ENCODE measurements at regions not wholly inside any gene's neighbourhood (a gene's known extent, or its start where the extent isn't known, plus 50 kb on each side); places are given as distances from the start of the nearest gene placed in this dataset.

DNA sequence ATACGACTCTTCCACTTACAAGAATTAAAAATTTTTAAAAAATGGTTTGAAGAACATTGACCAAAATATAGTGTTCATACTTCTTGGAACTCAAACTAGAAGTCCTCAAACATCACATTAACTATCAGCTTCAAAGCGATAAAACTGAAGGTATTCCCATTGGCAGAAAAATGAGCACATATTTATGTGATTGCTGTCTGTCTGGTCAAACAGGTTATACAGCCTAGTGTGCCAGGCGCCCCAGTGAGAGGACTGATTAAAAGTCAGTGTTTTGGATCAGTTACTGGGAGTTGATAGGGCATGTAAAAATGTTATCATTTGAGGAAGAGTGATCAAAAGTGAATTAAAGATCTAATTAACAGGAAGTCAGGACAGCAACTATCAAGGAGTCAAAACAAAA is 738.8 kb downstream of the HDGFL1 start:
- H3K4me1 ChIP-seq (ENCODE audit: control insufficient read depth, insufficient read depth, low read length): no peaks in the 10 kb centered on the region
- dilution Hi-C loops (cut with HindIII; ENCODE audit: low sequenced_read_pairs, unreplicated experiment) (no loop called here), in situ Hi-C loops (cut with MboI; ENCODE audit: low sequenced_read_pairs) (no loop called here), intact Hi-C loops (cut with micrococcal nuclease) (no loop called here)
- H4K20me1 ChIP-seq (ENCODE audit: insufficient read depth, low read length): no peaks in the 10 kb centered on the region
- H3K79me1 ChIP-seq (ENCODE audit: low read depth in 1 of 2, low read length in 2 of 2): no peaks in the 10 kb centered on the region
- no peak overlapping the region for H2AK5ac ChIP-seq (ENCODE audit: low read depth, low read length)
- no peak overlapping the region for H3K4me2 ChIP-seq (ENCODE audit: low read depth, low read length)
- H3K36me3 ChIP-seq (ENCODE audit: control insufficient read depth, insufficient read depth, low read length): no peaks in the 10 kb centered on the region
- H4K91ac ChIP-seq (ENCODE audit: insufficient read depth, low read depth, low read length): no peak overlapping the region
- H3K27ac ChIP-seq (ENCODE audit: insufficient read depth, low read length): no peak overlapping the region
- no peak overlapping the region for H3K9ac ChIP-seq (ENCODE audit: low read depth, low read length)
- H2BK20ac ChIP-seq (ENCODE audit: low read depth, low read length): no peak overlapping the region
- H3K23ac ChIP-seq (ENCODE audit: low read depth, low read length): no peak overlapping the region
- no peak overlapping the region for H3K14ac ChIP-seq (replicated peaks; ENCODE audit: low read depth, low read length)
- no peak overlapping the region for H3K18ac ChIP-seq (ENCODE audit: low read depth, low read length)
- ATAC-seq (ENCODE audit: low read depth) (no peak), DNase-seq (no peak)
- H3K27me3 ChIP-seq (ENCODE audit: control insufficient read depth, insufficient read depth, low read length): no peaks in the 10 kb centered on the region
- no peak overlapping the region for H3K56ac ChIP-seq (ENCODE audit: extremely low read depth, insufficient read depth, low read length)
- CTCF ChIA-PET: no interaction called here
- WGBS, 2 experiments (ENCODE audit: extremely low coverage in 2 of 2, insufficient read length in 1 of 2): 80% methylated on average over 1 of the region's 3 CpGs; no CpG with 5 or more reads in 1 of the 2 experiments
- H2BK15ac ChIP-seq (ENCODE audit: low read depth, low read length): no peak overlapping the region
- no peaks in the 10 kb centered on the region for H3K9me1 ChIP-seq (ENCODE audit: insufficient read depth, low read length)
- POLR2A ChIA-PET (ENCODE audit: unreplicated experiment): no interaction called here
- no peak overlapping the region for H4K5ac ChIP-seq (ENCODE audit: low read depth, low read length)
- H2AFZ ChIP-seq (replicated peaks; ENCODE audit: low read length, poor library complexity): no peak overlapping the region
- H2AK9ac ChIP-seq (replicated peaks; ENCODE audit: low read depth, low read length, poor library complexity): no peak overlapping the region
- no peak overlapping the region for H2BK120ac ChIP-seq (ENCODE audit: low read depth, low read length)
- BruUV-seq (replicated peaks): no TSS peak
- no peak overlapping the region for H4K8ac ChIP-seq (ENCODE audit: low read depth in 2 of 2, low read length in 2 of 2)
- no peak overlapping the region for H3K4me3 ChIP-seq (ENCODE audit: insufficient read depth, low read depth, low read length)
- H3K4ac ChIP-seq (ENCODE audit: low read depth, low read length): no peak overlapping the region
- no peaks in the 10 kb centered on the region for H3K9me3 ChIP-seq (ENCODE audit: control insufficient read depth, insufficient read depth, low read length)
- no peak overlapping the region for H2BK5ac ChIP-seq (ENCODE audit: low read depth, low read length, poor library complexity, severe bottlenecking)
- no peak for TF ChIP-seq MXI1 (IDR thresholded peaks at IDR 0.05; ENCODE audit: borderline replicate concordance, low read depth, low read length)
- TF ChIP-seq ELK1 (IDR thresholded peaks at IDR 0.05; ENCODE audit: borderline replicate concordance, low read depth, low read length): no peak
- no peak for TF ChIP-seq SMC3 (IDR thresholded peaks at IDR 0.05; ENCODE audit: low read depth, low read length)
- no peak for TF ChIP-seq RAD21 (IDR thresholded peaks at IDR 0.05; ENCODE audit: low read length)
- no peak for TF ChIP-seq BHLHE40 (IDR thresholded peaks at IDR 0.05; ENCODE audit: low read depth, low read length)
- no peak for TF ChIP-seq MAZ (IDR thresholded peaks at IDR 0.05; ENCODE audit: borderline replicate concordance, low read depth, low read length)
- no peak for TF ChIP-seq CTCF (conservative IDR thresholded peaks at IDR 0.05; ENCODE audit: low read depth, low read length)
- no peak for TF ChIP-seq USF2 (IDR thresholded peaks at IDR 0.05; ENCODE audit: low read depth, low read length)
- no peak for TF ChIP-seq RFX5 (IDR thresholded peaks at IDR 0.05; ENCODE audit: low read depth, low read length)
- TF ChIP-seq FOS (IDR thresholded peaks at IDR 0.05; ENCODE audit: low read depth, low read length): no peak
- TF ChIP-seq MAFK (IDR thresholded peaks at IDR 0.05; ENCODE audit: low read depth, low read length): no peak
- no peak for TF ChIP-seq CEBPB (IDR thresholded peaks at IDR 0.05; ENCODE audit: low read depth, low read length)
